ENCODE measurements at regions not wholly inside any gene's neighbourhood (a gene's known extent, or its start where the extent isn't known, plus 50 kb on each side); places are given as distances from the start of the nearest gene placed in this dataset.
A peak's percentile ranks its signal among the peaks of the same experiment; 100 is the strongest.

DNA sequence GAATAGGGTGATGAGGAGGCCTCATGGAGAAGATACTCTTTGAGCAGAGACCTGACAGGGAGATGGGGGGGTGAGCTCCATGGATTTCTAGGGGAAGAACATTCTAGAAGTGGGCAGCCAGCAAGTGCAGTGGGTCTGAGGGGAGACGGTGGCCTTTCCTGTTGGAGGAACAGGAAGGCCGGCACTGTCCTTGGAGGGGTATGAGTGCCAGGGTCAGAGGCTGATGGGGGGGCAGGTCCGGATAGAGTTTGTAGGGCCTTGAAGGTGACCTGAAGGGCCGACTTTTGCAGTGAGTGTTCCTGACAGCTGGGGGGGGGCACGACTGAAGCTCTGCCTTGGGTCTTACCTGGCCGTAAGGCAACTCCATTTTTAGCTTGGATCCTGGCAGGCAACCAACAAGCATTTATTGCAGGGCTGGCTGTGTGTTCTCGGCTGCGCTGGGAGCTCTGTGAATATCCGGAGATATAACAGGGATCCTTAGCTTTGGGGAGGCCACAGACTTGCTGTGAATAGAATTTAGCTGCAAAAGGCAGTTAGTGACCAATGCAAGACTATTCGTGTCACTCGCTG, 130.6 kb downstream of the MRPS6 start:
- no peak for DNase-seq
- peaks cover 0 to 4% (median 2%) of the 10 kb centered on the region in 9 donors for H3K9me3 Mint-ChIP-seq
- peak overlapping the region in 1 of 10 donors; percentile 3 for H3K27ac Mint-ChIP-seq
- peaks cover 16 to 40% (median 37%) of the 10 kb centered on the region in 4 donors for H3K4me1 Mint-ChIP-seq
- POLR2A ChIA-PET: no interaction called here
- no peak overlapping the region for H3K4me3 Mint-ChIP-seq
- peaks cover 0 to 2% (median 0%) of the 10 kb centered on the region in 5 donors for H3K27me3 Mint-ChIP-seq
- ATAC-seq: no peak
- H3K36me3 Mint-ChIP-seq: peaks cover 0 to 2% (median 0%) of the 10 kb centered on the region in 3 donors

GRCh38 chr21:34204481-34205439, 131.4 kb downstream of the MRPS6 start:
- POLR2A ChIA-PET: no interaction called here
- no peak overlapping the region for H3K4me3 Mint-ChIP-seq
- DNase-seq (no peak), ATAC-seq (no peak)
- peaks cover 0 to 10% (median 0%) of the 10 kb centered on the region in 3 donors for H3K36me3 Mint-ChIP-seq
- H3K9me3 Mint-ChIP-seq: peaks cover 0 to 12% (median 4%) of the 10 kb centered on the region in 9 donors
- peaks cover 0 to 2% (median 0%) of the 10 kb centered on the region in 5 donors for H3K27me3 Mint-ChIP-seq
- peaks cover 11 to 34% (median 29%) of the 10 kb centered on the region in 4 donors for H3K4me1 Mint-ChIP-seq
- H3K27ac Mint-ChIP-seq: no peak overlapping the region

- DNase-seq (no peak), ATAC-seq (no peak)
- peaks cover 0 to 18% (median 4%) of the 10 kb centered on the region in 3 donors for H3K36me3 Mint-ChIP-seq
- POLR2A ChIA-PET: no interaction called here
- H3K27me3 Mint-ChIP-seq: peaks cover 0 to 2% (median 0%) of the 10 kb centered on the region in 5 donors
- H3K27ac Mint-ChIP-seq: peak overlapping the region in 1 of 10 donors; percentile 54
- peaks cover 0 to 24% (median 7%) of the 10 kb centered on the region in 9 donors for H3K9me3 Mint-ChIP-seq
- H3K4me1 Mint-ChIP-seq: peaks cover 9 to 24% (median 19%) of the 10 kb centered on the region in 4 donors
- H3K4me3 Mint-ChIP-seq: no peak overlapping the region
These were observed 132.6 kb downstream of the MRPS6 start for GRCh38 chr21:34205811-34206571.

DNA sequence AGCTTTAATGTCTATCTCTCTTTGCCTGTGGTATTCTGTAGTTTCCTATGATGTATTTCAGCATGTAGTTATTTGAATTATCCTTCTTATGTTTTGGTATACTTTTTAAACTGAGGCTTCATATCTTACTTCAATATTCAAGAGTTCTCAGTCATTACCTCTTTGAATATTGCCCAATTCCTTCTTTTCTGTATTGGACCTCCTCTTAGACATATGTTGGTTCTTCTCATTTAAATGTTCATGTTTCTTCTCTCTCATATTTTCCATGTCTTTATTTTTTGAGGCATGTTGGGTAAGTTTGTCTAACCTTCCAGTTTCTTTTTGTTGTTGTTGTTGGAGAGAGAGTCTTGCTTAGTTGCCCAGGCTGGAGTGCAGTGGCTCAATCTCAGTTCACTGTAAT, 140.6 kb downstream of the MRPS6 start:
- no peak for DNase-seq
- Mint-ChIP-seq H3K9me3 (peaks cover 0 to 25% (median 14%) of the 10 kb centered on the region in 9 donors), H3K36me3 (peaks cover 0 to 22% (median 10%) of the 10 kb centered on the region in 3 donors), H3K4me3 (no peak overlapping the region), H3K27me3 (peaks cover 0 to 2% (median 0%) of the 10 kb centered on the region in 5 donors), H3K4me1 (peaks cover 0 to 3% (median under 1%) of the 10 kb centered on the region in 4 donors), H3K27ac (no peak overlapping the region)
- POLR2A ChIA-PET: no interaction called here
- no peak for ATAC-seq

GRCh38 chr21:34215501-34215900, 142.1 kb downstream of the MRPS6 start:
- Mint-ChIP-seq H3K4me1 (no peaks in the 10 kb centered on the region), H3K27ac (no peak overlapping the region), H3K36me3 (peaks cover 0 to 7% (median 6%) of the 10 kb centered on the region in 3 donors), H3K4me3 (no peak overlapping the region), H3K27me3 (peaks cover 0 to 2% (median 0%) of the 10 kb centered on the region in 5 donors), H3K9me3 (peaks cover 0 to 15% (median 6%) of the 10 kb centered on the region in 9 donors)
- POLR2A ChIA-PET: interaction anchor here (0.6 to 1.0 kb wide), 2 partner anchors 13 to 266 kb away, joined by 3 to 6 read pairs; no protein-coding TSS in a partner anchor
- ATAC-seq (no peak), DNase-seq (no peak)

GRCh38 chr21:34215911-34216717, 142.7 kb downstream of the MRPS6 start:
- ATAC-seq (no peak), DNase-seq (no peak)
- no peak overlapping the region for H3K27ac Mint-ChIP-seq
- H3K4me3 Mint-ChIP-seq: no peak overlapping the region
- H3K27me3 Mint-ChIP-seq: peaks cover 0 to 2% (median 0%) of the 10 kb centered on the region in 5 donors
- POLR2A ChIA-PET: interaction anchor here (0.6 to 1.0 kb wide), 2 partner anchors 13 to 267 kb away, joined by 3 to 6 read pairs; no protein-coding TSS in a partner anchor
- H3K9me3 Mint-ChIP-seq: peaks cover 0 to 15% (median 5%) of the 10 kb centered on the region in 9 donors
- H3K36me3 Mint-ChIP-seq: peaks cover 0 to 6% (median 6%) of the 10 kb centered on the region in 3 donors
- no peaks in the 10 kb centered on the region for H3K4me1 Mint-ChIP-seq

- H3K36me3 Mint-ChIP-seq: peaks cover 0 to 6% (median 6%) of the 10 kb centered on the region in 3 donors
- H3K4me1 Mint-ChIP-seq: no peaks in the 10 kb centered on the region
- H3K27me3 Mint-ChIP-seq: peaks cover 0 to 2% (median 0%) of the 10 kb centered on the region in 5 donors
- H3K9me3 Mint-ChIP-seq: peaks cover 0 to 13% (median 5%) of the 10 kb centered on the region in 9 donors
- H3K27ac Mint-ChIP-seq: no peak overlapping the region
- ATAC-seq (no peak), DNase-seq (no peak)
- POLR2A ChIA-PET: interaction anchor here (1.0 kb wide), 1 partner anchor 14 kb away, joined by 3 read pairs; no protein-coding TSS in a partner anchor
- no peak overlapping the region for H3K4me3 Mint-ChIP-seq
These were observed 143.3 kb downstream of the MRPS6 start for GRCh38 chr21:34216718-34217032.

GRCh38 chr21:34217263-34217662, 143.9 kb downstream of the MRPS6 start:
- no peak for ATAC-seq
- no peak for DNase-seq
- Mint-ChIP-seq H3K4me1 (no peaks in the 10 kb centered on the region), H3K4me3 (no peak overlapping the region), H3K27me3 (peaks cover 0 to 3% (median 0%) of the 10 kb centered on the region in 5 donors), H3K9me3 (peaks cover 0 to 13% (median 5%) of the 10 kb centered on the region in 9 donors), H3K36me3 (peaks cover 0 to 6% (median 6%) of the 10 kb centered on the region in 3 donors), H3K27ac (no peak overlapping the region)
- POLR2A ChIA-PET: no interaction called here

DNA sequence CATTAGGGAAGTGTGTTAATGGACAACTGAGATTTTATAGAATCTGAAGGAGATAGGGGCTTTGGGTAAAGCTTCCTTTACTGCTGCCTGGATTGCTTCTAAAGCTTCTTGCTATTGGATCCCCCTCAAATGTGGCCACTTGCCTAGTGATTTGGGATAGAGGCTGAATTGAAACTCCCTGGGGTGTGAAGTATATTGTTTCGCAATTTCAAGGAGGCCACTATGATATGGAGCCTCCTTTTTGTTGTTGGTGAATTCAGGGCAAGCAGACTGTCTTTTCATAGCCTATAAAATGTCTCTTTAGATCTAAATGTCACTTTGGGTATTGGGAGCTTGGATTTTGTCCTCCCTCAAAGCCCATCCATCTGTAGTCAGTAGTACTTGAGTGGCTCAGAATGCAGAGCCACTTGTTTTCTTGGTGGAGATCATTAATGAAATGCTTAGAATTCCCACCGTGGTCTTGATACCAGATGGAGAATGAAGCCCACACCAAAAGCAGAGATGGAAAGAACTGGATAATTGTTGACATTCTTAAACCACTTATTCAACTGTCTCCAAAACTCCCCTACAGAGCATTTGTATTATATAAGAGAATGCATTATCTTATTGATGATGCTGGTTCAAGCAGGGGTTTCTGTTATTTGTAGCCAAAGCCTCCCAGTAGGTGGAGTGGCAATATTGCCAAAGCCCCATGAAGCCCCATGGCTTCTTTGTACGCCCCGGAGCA, 144.3 kb upstream of the KCNE2 start:
- ATAC-seq (no peak), DNase-seq (no peak)
- H3K4me3 Mint-ChIP-seq: no peak overlapping the region
- no peak overlapping the region for H3K27ac Mint-ChIP-seq
- peaks cover 0 to 4% (median under 1%) of the 10 kb centered on the region in 9 donors for H3K9me3 Mint-ChIP-seq
- no peaks in the 10 kb centered on the region for H3K36me3 Mint-ChIP-seq
- no peaks in the 10 kb centered on the region for H3K4me1 Mint-ChIP-seq
- POLR2A ChIA-PET: no interaction called here
- peaks cover 0 to 6% (median 0%) of the 10 kb centered on the region in 5 donors for H3K27me3 Mint-ChIP-seq

- Mint-ChIP-seq H3K4me1 (no peaks in the 10 kb centered on the region), H3K4me3 (no peak overlapping the region), H3K27me3 (peaks cover 0 to 6% (median 0%) of the 10 kb centered on the region in 5 donors), H3K27ac (no peak overlapping the region), H3K36me3 (no peaks in the 10 kb centered on the region), H3K9me3 (peaks cover 0 to 2% (median 0%) of the 10 kb centered on the region in 9 donors)
- ATAC-seq (no peak), DNase-seq (no peak)
- POLR2A ChIA-PET: no interaction called here
These were observed 143.1 kb upstream of the KCNE2 start for GRCh38 chr21:34220556-34221195.

All from naive thymus-derived CD8-positive, alpha-beta T cell (primary cell).